ENCODE measurements at regions not wholly inside any gene's neighbourhood (a gene's known extent, or its start where the extent isn't known, plus 50 kb on each side); places are given as distances from the start of the nearest gene placed in this dataset.

GRCh38 chr20:5662769-5663168 lies 52.0 kb upstream of the GPCPD1 start:
- TF ChIP-seq CTCF (IDR thresholded peaks at IDR 0.05; ENCODE audit: insufficient read depth, low read length, poor library complexity, severe bottlenecking) (no peak), EZH2phosphoT487 (conservative IDR thresholded peaks at IDR 0.05; ENCODE audit: low read length) (no peak)

Measured in SU-DHL-6 (cell line).